ENCODE measurements at regions not wholly inside any gene's neighbourhood (a gene's known extent, or its start where the extent isn't known, plus 50 kb on each side); places are given as distances from the start of the nearest gene placed in this dataset.

GRCh38 chr6:132209351-132209750 lies 191.9 kb downstream of the MOXD1 start:
- no peak for TF ChIP-seq CTCF (IDR thresholded peaks at IDR 0.05; ENCODE audit: low read length)
- TF ChIP-seq EZH2 (IDR thresholded peaks at IDR 0.05; ENCODE audit: borderline replicate concordance, low read length) = no peak
